ENCODE measurements at regions not wholly inside any gene's neighbourhood (a gene's known extent, or its start where the extent isn't known, plus 50 kb on each side); places are given as distances from the start of the nearest gene placed in this dataset.

DNA sequence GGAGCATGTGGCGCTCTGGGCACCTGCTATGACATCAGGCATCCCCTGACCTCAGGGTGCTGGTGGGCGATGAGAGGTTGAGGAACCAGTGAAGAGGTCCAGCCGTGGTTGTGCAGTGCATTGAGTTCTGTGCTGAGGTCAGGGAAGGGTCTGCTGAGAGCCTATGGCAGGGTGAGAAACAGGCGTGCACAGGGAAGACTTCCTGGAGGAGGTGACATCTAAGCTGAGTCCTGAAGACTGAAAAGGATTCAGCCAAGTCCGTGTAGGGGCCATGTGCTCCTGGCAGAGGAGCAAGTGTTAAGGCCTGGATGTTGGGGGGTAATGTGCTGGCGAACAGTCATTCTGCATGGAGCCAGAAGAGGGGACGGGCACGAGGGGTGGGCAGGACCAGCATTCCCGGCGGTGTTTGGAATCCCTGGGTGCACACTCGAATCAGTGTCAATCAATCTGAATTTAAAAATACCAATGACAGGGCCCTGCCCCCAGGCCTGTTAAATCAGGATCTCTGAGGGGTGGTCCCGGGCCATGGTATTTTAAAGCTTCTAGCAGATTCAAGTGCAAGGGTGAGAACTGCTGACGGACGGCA, 65.8 kb upstream of the CIBAR2 start:
- TF ChIP-seq EZH2phosphoT487 (IDR thresholded peaks at IDR 0.05; ENCODE audit: insufficient read depth, low read depth): no peak
- TF ChIP-seq EZH2 (IDR thresholded peaks at IDR 0.05; ENCODE audit: insufficient read depth, poor library complexity, severe bottlenecking): no peak
